Hepatic stellate cell (primary cell): ENCODE measurements at regions not wholly inside any gene's neighbourhood (a gene's known extent, or its start where the extent isn't known, plus 50 kb on each side); places are given as distances from the start of the nearest gene placed in this dataset.
"Not testable (repeated sequence)": the region's sequence is repeated elsewhere in the genome, so short reads cannot be mapped to it uniquely, and the experiment has no call there.

Experiments used
- DNase-seq: peaks from one replicate; pipeline ENCODE4 v3.0.0; 2011; ENCODE audit warnings: low spot score

DNA sequence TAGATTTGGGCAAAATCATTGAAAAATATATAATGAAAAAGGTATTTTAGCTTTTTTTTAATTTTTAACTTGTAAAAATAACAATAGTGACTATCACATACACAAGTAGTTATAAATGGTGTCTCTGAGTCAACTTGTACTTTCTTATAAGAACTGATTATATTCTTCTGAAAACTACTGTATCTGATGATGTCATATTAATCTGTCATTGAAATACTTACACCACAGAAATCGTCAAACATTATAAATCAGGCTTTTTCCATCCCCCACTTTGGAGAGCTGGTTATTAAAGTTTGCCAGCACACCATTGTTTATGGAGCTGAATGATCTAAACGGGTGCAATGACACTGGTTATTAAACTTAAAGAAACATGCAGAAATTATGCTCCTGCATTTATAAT is 1259.6 kb upstream of the CNTN5 start:
- DNase-seq = no peak

DNA sequence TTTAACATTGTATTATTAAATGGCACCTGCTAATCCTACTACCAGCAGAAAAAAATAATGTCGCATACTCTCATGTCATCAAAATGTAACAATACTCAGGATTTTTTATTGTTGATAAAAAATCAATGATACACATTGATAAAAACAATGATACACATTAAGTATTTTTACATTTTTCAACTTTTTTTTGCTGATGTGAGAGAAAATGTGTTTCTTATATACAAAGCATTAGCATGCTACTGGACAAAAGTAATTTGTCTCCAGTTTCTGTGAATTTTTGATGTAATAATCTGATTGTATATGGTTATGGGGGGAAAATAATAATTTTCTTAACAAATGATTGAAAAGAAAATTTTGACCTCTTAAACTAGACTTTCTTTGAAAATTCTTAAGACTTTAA is 1256.6 kb upstream of the CNTN5 start:
- DNase-seq = no peak

DNA sequence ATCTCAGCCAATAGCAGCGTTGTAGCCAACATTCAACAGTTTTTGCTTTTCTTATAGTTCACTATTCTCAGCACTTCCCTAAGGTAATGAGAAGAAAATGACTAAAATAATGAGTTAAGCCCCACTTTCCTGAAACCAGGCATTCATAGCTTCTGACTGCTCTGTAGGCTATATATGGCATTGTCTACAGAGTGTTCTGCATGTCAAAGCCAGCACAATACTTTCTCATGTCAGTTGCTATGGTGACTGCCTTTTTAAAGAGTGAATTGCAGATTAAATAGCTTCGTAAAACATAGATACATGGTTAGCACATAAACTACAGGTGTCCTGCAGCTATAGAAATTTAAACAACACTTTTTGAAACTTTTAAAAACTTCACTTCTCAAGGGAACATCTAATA is 1256.1 kb upstream of the CNTN5 start:
- no peak for DNase-seq

DNA sequence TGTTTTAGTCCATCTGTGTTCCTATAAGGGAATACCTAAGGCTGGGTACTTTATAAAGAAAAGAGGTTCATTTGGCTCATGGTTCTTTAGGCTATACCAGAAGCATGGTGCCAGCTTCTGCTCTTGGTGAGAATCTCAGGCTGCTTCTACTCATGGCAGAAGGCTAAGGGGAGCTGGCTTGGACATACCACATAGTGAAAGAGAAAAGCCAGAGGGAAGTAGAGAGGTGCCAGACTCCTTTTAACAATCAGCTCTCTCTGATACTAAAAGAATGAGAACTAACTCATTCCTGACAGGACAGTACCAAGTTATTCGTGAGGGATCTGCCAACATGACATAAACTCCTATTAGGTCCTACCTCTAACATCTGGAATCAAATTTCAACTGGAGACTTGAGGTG is 1250.2 kb upstream of the CNTN5 start:
- DNase-seq = no peak

DNA sequence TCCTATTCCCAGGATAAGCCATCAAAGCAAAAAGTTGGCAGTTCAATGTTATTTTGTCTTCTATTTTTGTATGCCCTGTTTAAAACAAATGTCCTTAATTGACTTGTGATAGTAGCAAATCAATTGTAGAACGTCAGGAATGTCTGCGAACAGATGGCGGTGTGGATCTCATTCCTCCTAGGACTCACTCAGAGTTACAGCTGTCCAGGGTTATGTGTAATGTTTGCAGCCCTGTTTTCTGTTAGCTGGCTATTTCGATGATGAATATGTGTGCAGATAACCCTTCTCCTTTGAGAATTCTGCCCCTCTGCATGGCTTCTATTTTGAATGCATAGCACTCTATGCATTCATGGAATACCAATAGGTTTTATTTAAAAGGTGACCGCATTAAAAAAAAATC is 1248.0 kb upstream of the CNTN5 start:
- DNase-seq = no peak

DNA sequence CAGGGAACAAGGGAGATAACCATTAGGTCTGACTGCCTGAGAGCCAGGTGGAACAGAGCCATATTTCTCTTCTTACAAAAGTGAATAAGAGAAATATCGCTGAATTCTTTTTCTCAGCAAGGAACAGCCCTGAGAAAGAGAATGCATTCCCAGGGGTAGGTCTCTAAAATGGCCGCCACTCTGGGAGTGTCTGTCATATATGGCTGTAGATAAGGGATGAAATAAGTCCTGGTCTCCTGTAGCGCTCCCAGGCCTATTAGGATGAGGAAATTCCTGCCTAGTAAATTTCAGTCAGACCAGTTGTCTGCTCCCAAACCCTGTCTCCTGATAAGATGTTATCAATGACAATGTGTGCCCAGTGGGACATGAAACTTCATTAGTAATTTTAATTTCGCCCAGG is 1236.4 kb upstream of the CNTN5 start:
- DNase-seq = not testable (repeated sequence)

DNA sequence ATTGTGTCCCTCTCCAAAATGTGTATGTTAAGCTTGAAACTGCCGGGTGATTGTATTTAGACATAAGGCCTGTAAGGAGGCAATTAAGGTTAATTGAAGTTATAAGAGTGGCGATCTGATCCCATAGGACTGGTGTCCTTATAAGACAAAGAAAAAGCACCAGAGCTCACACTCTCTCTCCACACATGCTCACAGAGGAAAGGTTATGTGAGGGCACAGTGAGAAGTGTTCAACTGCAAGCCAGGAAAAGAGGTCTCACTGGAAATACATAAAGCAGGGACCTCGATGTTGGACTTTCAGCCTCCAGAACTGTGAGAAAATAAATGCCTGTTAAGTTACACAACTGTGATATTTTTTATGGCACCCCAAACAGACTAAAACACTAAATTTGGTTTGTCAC is 1233.8 kb upstream of the CNTN5 start:
- no peak for DNase-seq

DNA sequence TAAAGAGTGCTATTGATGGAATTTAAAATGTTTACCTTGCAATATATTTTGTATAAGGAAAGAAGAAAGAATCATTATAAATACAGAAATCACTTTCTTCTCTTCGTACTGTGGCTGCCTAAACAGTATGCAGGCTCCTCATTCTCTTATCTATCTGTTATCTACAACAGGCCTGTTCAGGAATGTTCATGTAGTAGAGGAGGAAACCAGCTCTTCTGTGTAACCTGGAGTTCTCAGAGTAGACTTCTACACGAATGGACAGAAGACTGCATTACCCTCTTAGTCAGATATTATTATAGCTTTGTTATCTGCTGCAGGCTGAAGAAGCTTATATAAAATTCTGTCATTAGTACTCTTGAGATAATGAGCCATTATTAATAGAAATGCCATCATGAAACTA is 1225.9 kb upstream of the CNTN5 start:
- no peak for DNase-seq

DNA sequence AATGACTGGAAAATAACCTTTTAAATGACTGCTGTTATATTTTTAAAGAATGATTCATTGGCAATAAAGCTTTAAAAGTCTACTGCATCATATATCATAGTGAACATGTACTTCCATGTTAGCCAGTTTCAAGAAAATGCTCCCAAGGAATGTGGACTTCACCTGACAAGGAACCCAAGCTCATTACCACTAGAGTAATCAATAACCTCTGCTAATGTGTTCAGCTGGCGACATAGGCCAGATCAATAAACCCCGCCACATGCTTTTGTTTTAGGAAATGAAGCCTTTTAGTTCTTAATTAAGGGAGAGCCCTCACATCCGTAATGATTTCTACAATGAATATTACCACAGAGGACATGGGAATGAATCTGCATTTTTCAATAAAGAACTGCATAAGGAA is 1219.9 kb upstream of the CNTN5 start:
- DNase-seq = no peak

DNA sequence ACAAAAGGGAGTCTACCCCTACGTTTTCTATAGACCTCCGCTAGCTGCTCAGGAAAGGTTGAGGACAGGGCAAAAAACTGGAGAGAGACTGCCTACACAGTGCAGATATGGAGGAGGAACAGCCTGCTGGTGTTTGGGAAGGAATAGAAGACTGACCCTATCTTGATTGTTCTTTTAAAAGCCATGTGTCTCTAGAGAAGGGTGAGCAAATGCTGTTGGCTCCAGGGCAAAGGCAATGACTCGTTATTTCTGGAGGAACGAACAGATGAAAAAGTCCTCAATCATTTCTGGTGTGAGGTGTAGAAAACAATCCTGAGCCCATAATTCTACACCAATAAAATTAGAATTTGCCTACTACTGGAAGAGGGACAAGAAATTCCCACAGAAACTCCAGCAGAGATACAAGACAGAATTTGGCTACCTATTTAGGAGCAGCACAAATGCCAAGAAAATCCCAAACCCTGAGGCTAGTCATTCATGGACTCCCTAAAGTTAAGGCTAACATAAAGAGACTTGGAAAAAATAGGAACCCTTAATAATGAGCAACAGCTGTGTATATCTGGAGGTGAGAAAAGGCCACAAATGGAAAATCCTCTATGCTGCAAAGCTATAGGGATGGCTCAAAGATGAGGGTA is 1206.3 kb upstream of the CNTN5 start:
- DNase-seq = no peak

DNA sequence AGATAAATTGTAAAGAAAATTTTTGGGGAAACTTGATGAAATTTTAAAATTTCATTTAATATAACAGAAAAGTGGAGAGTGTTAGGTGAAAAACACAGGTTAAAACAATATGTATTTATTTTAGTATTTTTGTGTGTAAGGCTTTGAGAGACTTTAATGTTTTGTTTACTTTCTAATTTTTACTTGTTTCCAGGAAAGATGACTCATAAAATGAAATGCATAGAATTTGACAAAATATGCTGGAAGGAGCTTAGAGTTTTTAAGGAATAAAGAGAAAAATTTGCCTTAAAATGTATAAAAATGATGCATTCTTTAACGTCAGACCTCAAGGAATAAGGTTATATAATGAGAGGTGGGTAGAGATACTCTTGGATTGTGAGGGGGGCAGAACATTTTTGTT is 1205.1 kb upstream of the CNTN5 start:
- peak; percentile 2 for DNase-seq

DNA sequence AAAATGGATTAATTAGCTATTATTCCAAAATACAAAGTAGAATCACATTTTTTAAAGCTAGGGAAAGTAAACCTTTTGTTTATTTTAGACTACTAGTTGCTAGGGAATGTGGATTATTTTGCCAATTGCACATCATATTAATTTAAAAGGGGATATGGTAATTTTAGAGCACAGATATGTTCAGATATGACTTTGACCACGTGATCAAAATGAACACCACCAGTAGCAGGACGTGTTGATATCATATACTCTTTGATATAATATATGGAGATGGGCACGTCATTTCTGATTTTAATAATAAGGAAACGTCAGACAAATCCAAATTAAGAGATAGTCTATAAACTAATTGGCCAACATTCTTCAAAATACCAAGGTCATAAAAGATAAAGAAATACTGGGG is 1188.3 kb upstream of the CNTN5 start:
- DNase-seq = no peak

DNA sequence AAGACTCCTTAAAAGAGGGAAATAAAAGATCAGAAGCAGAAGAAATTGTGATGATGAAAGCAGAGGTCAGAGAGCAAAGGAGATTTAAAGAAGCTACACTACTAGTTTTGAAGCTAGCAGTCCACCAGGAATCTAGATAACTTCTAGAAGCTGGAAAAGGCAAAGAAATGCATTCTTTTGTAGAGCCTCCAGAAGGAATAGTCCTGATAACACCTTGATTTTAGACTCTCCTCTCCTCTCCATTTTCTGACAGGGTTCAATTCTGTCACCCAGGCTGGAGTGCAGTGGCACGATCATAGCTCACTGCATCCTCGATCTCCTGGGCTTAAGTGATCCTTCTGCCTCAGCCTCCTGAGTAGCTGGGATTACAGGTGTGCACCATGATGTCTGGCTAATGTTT is 1187.3 kb upstream of the CNTN5 start:
- DNase-seq = no peak

DNA sequence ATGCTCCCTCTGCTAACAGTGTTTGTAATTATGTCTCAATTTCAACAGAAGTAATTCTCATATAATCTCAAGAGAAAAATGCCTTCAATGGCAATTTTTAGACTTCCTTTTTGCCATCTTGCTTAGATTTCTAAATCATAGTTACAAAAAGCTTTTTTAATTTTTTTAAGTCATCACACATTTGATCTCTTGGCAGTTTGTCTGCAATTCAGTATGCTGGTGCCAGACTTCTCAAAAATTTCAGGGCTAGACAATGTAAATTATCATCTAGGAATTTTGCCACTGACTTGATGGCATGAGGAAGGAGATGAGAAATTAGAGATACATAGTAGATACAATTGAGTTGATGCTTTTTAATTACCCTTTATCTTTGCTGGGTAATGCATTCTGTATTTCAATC is 1176.7 kb upstream of the CNTN5 start:
- no peak for DNase-seq

DNA sequence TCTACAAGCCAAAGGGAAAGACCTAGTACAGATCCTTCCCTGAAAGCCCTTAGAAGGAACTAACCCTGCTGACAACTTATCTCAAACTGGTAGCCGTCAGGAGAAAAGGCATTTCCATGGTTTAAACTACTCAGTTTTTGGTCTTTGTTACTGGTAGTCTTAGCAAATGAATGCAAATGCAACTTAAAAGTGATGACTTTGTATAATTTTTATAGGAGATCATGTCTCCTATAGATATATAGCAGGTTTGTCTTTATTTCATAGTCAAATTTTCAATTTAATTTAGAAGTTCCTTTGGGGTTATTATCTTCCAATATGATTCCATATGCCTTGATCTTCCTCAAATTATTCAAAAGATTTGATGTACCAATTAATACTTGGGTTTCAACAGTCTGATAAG is 1173.0 kb upstream of the CNTN5 start:
- no peak for DNase-seq

DNA sequence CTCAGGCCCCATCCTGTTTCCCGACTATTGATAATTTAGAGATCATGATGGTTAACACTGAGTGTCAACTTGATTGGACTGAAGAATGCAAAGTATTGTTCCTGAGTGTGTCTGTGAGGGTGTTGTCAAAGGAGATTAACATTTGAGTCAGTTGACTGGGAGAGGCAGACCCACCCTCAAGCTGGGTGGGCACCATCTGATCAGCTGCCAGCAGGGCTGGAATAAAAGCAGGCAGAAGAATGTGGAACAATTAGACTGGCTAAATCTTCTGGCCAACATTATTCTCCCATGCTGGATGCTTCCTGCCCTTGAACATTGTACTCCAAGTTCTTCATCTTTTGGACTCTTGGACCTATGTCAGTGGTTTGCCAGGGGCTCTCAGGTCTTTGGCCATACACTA is 1170.0 kb upstream of the CNTN5 start:
- DNase-seq = no peak

DNA sequence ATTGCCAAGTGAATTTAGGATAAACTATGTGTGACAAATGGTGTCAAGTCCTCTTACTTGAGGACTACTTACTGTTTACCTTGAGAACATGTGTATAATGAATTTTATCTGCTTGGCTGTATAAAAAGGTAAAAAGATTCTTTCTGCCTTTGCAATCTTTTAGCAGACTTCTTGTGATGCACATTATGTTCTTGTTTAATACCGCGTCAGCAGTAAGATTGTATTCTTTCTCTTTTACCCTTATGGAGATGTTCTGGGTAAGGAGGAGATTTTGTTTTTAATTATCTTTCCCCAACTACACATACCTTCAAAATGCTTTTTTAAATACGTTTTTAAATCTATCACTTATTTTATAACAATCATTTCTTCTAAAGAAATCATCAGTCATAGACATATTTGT is 1166.4 kb upstream of the CNTN5 start:
- DNase-seq = no peak

DNA sequence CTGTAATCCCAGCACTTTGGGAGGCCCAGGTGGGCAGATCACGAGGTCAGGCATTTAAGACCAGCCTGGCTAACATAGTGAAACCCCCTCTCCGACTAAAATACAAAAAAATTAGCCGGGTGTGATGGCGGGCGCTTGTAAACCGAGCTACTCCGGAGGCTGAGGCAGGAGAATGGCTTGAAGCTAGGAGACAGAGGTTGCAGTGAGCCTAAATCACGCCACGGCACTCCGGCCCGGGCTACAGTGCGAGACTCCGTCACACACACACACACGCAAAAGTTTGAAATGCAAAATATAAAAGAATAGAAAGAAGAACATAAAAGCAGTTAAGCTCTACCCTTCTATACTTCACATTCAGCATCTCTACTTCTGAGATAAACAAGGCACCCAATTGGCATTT is 1165.9 kb upstream of the CNTN5 start:
- DNase-seq = no peak

DNA sequence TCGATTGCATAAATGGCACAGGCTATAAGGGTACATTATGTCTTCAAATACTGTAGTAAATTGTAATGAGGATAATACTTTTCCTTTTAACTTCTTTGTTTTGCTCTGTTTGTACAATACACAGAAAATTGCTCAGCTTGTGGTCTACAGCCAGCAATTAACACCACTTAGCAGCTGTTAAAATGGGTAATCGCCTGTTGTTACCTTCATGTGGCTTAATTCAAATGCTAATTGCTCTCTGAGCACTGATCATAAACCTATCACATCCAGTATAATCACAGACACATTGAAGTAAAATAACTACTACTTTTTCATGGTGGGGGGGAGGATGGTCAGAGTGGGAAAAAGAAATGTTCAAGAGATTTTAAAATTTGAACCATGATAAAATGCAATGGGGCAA is 1164.1 kb upstream of the CNTN5 start:
- DNase-seq = no peak

DNA sequence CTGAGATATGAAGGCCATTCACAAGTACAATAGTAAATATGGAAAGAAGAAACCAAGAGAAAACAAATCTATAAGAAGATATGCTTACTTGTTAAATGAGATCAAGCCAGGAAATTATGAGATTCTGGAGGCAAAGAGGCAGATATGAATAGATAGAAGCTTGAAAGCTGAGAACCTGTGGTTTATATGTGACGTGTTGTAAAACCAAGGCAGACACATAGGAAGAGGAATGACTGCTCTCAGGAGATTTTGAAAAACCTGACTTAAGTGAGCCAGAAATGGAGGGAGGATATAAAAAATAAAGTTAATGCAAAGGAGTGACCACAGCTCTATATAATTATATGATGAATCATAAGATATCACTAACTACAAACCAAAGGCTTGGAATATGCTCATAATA is 1160.5 kb upstream of the CNTN5 start:
- DNase-seq = no peak

DNA sequence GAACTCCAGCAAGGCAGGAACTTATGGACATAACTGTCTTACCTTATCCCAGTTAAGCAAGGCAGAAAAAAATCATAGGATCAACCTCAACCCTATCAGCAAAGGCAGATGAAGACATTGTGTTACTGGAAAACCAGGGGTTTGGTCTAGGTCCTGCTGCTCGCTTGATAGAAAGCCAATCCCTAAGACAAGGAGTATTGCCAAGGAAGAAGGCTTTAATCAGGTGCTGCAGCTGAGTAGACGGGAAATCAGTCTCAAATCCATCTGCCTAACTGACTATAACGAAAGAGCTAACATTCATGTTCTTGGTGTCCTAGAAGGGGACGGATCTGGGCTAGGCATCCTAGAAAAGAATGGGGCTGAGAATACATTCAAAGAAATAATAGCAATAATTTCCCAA is 1158.7 kb upstream of the CNTN5 start:
- no peak for DNase-seq

DNA sequence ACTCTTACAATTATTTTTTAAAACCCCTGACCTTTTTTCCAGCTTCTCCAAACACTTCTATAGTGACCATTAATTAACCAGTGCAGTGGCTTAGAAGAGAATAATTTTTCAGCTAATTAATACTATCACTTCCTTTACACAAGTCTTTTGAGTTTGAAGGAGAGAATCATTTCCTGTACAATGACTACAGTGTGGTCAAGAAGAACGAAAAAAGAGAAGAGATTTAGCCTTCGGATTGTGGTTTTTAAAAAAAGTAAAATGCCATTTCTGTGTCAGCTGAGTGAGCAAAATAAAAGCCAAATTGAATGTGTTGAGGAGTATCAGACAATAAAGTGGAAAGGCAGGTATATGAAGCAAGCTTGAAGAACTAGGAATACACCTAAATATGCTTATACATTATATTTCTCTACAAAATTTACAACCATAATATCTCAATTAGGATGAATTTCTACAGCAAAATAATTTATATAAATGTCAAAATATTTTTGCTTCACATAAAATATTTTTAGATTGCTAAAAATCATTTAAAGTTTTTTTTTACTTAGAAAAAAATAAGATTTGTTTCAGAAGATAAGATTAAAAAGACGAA is 1155.2 kb upstream of the CNTN5 start:
- DNase-seq = no peak

DNA sequence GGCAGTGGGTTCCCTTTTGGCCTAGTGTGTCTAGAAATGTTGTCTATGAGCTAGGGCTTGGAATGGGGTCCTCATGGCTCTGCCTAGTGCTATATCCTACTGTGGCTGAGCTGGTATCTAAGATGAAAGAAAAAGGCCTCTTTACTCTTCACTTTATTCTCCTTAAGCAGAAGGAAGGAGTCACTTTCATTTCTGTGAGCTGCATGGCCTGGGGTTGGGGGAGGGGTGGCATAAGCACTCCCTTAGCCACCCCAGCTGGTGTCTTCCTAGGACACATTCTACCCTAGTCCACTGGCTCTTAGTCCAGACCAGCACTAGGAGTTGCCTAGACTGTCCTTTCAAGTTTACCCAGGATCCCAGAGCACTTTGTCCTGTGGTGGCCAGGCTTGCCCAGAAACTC is 1148.9 kb upstream of the CNTN5 start:
- DNase-seq = no peak

DNA sequence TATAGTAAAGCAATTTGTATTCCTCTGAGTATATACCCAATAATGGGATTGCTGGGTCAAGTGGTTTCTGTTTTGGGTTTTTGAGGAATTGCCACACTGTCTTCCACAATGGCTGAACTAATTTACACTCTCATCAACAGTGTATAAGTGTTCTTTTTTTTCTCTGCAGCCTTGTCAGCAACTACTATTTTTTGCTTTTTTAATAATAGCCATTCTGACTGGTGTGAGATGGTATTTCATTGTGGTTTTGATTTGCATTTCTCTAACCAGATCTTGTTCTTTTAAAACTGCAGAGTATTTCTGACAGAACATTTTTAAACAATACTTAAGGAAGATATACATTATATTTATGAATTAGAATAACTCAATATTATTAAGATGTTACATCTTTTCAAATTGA is 1140.5 kb upstream of the CNTN5 start:
- DNase-seq = no peak

DNA sequence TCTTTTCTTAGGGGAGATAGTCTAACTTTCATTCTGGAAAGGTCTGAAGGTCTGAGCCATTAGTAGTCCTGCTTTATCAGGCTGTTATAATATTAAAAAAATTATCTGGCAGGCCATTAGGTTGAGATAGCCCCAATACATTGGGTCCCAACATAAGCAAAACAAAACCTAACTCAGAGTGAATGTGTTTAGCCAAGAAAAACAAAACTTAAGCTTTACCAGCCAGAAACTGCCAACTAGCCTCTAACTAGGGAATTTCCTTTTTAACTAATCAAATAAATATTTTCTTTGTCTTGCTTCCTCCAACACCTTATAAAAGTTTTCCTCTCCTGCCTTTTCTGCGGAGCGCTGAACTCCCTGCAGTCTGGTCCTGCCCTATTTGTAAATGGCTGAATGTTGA is 1137.7 kb upstream of the CNTN5 start:
- no peak for DNase-seq
